ENCODE measurements at regions not wholly inside any gene's neighbourhood (a gene's known extent, or its start where the extent isn't known, plus 50 kb on each side); places are given as distances from the start of the nearest gene placed in this dataset.

DNA sequence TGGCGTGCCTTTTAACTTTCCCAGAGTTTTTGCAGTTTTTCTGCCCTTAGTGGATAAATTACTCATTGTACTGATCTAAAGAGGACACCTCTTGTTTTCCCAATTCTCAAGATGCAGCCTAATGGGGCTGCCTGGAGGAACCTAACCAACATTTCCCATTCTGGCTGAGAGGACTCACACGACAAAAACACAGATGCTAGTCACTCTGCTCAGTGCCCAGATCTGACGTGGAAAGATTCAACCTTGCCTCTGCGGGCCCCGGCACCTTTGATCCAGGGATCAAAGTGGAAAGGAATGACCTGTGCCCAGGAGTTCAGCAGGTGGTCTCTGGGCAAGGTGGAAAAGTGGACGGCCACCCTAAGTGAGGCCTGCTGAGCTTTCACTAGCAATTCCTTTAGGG, 162.4 kb upstream of the FMN2 start:
- DNase-seq (ENCODE audit: low read depth) = no peak

DNA sequence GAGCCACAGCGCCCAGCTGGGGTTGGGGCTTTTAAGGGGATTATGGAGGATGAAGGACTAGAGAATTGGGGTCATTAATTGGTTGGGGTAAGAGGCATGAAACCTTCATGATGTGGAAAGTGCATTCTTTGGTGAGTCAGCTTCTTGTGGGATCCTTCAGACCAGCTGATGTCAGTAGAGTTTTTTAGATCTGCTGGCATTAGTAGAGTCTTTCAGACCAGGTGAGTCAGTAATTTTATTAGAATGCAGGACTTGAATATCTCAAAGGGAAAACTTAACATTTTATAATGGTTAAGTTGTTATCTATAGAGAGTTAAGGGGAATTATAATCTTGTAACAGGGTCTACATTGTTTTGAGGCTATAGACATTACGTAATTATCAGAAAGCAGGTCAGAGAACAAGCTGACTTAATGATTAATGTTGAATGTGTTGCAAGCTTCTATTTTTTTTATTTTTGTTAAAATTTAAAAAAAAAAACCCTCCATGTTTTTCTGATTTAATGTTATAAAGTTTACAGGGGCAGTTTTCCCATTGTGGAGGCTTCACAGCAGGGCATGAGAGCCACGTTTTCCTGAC, 160.9 kb upstream of the FMN2 start:
- DNase-seq (ENCODE audit: low read depth) = no peak

DNA sequence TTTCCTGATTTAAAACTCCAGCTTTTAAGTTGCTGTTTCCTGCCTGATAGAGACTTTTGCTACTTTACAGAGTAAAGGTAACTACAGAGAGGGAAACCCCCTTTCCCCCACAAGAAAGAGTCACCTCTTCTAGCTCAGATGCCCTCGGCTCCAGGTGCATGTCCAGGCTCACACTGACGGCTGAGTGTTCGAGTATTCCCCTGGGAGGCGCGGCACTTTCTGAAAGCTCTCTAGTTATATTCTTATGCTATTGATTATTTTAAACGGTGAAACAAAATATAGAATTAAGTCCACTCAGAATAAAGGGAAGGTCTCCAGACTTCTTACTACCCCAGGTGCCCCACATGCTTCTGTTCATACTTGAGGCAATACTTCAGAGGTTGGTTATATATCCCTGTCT, 160.3 kb upstream of the FMN2 start:
- DNase-seq (ENCODE audit: low read depth) = no peak

DNA sequence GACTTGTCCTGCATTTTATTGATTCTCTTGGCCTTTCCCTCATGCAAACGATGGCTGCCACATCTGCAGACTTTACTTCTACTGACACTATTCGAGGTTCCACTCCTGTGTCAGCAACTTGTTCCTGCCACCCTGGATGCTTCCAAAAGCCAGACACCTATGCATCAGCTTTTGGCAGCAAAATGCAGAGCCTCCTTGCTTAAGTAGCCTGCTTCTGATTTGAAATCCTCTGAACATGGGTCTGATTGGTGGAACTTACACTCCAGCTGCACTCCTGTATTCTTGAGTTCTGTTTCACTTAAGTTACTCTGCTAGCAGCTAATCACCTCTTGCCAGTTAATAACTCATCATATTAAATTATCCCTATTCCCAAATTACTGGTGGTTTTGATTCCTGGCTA, 152.1 kb upstream of the FMN2 start:
- no peak for DNase-seq (ENCODE audit: low read depth)

DNA sequence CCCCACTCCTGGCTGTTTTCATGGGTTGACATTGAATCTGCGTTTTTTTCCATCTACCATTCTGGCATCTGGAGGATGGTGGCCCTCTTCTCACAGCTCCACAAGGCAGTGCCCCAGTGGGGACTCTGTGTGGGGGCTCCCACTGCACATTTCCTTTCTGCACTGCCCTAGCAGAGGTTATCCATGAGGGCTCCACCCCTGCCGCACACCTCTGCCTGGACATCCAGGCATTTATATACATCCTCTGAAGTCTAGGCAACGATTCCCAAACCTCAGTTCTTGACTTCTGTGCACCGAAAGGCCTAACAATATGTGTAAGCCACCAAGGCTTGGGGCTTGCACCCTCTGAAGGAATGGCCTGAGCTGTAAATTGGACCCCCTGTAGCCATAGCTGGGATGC, 147.9 kb upstream of the FMN2 start:
- no peak for DNase-seq (ENCODE audit: low read depth)

DNA sequence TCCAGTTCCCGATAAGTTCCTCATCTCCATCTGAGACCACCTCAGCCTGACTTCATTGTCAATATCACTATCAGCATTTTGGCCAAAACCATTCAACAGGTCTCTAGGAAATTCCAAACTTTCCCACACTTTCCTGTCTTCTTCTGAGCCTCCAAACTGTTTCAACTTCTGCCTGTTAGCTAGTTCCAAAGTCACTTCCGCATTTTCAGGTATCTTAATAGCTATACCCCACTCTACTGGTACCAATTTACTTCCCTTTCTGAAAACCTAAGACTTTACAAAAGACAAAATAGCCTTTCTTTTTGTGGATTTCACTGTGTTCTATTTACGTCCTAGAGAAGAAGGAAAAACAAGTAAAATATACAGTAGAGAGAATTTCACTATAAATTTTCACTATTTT, 147.0 kb upstream of the FMN2 start:
- DNase-seq (ENCODE audit: low read depth) = no peak

DNA sequence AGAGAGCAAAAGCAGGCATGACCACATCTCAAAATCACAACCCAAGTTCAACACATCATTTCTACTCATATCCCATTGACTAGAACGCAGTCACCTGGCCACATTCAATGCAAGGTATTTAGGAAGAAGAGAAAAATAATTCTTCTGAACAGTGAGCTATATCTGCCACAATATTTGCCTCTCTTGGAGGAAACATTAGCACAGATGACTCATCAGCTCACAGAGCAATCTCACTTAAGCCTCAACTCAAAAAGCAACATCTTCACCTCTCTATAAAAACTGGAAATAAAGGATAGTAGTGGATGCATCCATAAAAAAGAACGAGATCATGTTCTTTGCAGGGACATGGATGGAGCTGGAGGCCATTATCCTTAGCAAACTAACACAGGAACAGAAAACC, 143.9 kb upstream of the FMN2 start:
- DNase-seq (ENCODE audit: low read depth) = no peak

DNA sequence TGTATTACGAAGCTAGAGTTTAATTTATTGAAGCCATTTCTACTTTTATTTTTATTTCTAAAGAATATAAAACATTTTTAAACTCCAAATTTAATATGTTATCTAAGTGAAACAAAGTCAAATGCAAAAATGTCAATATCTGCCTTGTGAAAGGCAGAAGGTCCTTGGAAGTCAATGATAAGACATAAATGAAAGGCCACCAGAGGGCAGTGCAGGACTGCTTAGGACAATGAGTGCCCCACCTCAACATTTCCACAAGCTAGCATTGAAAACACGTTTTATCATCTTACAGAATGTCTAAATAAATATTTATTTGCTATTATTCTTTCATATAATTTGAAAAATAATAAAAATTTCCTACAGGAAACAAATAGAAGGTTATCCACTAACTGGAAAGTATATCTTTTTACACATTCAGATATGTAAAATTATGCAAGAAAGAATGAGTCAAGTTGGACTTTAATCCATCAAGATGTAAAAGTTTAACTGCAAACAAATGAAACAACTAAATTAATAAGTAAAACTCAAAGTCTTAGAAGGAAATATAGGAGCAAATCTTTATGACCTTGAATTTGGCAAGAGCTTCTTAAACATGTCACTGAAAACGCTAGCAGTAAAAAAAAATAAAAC, 140.1 kb upstream of the FMN2 start:
- DNase-seq (ENCODE audit: low read depth) = peak; percentile 63

DNA sequence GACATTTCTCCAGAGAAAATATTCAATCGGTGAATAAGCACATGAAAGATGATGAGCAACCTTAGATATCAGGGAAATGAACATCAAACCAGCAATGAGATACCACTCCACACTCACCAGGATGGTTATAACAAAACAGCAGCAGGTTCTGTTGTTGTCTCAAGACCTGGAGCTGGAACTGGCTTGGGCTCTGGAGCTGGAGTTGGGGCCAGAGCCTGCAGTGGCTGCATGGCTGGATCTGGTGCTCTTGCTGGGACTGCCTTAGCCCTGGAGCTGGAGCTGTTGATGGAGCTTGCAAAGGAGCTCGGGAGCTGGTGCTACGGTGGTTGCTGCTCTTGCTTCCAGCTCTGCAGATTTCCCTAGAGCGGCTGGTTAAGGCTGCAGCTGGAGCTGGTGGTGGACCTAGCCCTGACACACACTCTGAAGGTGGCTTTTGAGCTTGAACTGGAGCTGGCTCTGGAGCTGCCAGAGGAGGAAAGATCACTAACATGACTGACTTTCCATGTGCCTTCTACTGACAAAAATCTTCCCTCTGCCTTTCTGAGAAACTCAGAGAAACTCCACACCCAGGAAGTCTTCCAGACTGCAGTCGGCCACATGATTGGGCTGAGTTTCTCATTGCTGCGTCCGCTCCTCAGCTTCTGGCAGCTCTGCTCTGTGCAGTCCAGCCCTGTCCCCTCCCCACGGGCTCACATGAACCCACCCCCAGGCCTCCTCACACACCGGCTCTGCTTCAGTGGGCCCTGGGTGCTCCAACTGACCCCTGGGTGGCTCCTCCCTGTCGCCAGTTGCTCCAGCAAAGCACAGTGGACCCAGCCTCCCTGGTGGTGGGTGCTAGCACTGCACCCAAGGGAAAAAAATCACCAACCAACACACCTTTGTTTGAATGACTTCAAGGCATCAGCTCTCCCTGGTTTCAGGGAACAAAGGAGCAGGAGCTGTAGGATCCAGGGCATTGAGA, 139.1 kb upstream of the FMN2 start:
- DNase-seq (ENCODE audit: low read depth) = peak; percentile 32

DNA sequence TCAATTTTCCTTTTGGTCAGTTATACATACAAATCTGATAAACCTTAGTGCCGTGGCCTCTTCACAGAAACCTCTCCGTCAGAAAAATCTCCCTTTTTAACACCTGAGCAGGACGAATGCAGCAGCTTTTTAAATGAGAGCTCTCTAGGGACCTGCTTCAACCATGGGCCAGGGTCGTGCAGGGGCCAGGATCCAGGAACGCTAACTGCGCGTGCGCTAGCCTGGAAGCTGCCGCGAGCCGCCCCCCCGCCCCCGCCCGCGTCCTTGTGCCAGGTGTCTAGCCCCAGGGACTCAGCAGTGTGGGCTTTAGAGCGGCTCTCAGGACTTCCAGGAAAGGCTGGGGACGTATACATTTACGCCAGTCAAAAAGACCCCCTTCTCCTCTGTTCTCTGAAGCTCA, 136.8 kb upstream of the FMN2 start:
- DNase-seq (ENCODE audit: low read depth) = no peak

DNA sequence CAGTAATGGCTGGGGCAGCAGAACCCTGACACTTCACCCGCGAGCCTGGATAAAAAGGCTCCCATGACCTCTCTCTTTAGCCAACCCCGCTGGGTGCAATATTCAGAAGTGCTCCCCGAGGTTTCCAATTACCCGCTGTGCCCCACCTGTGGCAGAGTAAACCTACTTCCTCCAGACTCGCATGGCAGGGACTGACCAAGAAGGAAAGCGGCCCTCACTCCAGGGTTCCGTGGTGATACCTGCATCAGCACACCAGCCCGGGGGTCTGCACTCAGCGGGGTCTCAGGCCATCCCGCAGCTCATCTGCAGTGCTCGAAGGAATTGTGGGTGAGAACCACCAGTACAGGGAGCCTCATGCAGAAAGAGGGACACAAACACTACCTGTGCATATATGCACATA, 136.3 kb upstream of the FMN2 start:
- DNase-seq (ENCODE audit: low read depth) = no peak

DNA sequence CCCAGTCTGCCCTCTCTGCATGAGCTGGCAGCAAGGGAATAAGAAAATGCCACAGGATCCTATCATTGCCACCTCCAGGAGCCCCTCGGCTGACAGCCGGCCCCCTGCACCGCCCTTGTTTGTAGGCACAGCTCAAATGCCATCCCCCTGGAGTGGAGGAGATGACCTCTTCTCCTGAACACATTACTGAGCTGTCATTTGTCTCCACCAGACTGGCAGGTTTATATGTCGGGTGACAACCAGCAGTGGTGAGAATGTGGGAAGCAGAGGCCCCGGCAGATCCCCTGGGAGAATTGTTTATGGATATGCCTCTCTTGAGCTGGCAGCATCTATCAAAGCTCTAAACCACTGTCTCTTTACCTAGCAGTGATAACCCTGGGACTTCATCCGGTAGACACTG, 135.4 kb upstream of the FMN2 start:
- no peak for DNase-seq (ENCODE audit: low read depth)

DNA sequence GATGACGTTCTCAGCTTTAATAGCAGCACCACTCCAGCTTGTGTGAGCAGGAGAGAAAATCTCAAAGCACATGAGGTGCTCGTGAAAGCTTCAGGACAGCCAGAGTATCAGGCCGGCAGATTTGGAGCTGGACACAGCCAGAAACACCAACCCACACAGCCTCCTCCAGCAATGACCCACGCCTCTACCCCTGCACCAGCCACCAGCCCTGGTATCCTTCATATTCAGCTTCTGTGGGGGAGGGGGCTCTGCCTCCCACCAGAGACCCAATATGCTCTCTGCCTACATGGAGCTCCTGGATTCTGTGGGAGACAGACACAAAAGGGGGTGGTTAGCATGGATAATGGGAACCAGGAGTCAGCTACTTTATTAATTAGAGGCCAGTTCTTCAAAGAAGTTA, 133.6 kb upstream of the FMN2 start:
- no peak for DNase-seq (ENCODE audit: low read depth)

DNA sequence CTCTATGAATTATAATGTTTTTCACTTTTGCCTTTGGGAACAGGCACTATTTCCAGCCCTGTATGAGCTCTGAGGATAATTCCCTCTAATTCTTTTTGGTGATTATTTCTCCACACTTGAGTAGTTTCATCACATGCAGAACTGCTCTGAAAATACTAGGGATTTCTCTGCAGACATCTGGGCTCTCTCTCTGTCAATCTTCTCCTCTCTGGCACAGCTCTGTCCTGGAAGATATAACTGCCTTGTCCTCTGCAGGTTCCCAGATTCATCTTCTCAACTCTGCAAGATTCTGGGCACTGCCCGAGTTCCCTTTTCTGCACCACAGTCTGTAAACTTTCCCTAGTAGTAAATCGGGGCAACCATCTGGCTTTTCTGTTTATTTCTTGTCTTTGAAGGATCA, 131.3 kb upstream of the FMN2 start:
- no peak for DNase-seq (ENCODE audit: low read depth)

DNA sequence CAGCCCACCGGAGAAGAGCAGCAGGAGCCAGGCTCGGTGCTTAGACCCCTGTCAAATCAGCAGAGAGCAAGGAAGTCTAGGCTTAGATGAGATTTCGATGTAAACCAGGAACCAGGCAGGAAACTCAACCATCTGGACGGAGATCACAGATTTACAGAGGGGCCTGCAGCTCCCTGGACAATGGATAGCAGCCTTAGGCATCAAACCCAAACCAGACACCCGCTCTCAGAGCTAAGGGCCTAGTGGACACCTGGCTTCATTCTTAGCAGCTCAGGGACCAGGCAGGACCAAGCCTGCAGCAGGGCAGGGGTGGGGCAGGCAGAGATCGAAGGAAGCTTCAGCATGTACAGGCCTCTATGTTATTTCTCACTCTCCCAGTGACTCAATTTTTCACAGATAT, 127.8 kb upstream of the FMN2 start:
- no peak for DNase-seq (ENCODE audit: low read depth)

DNA sequence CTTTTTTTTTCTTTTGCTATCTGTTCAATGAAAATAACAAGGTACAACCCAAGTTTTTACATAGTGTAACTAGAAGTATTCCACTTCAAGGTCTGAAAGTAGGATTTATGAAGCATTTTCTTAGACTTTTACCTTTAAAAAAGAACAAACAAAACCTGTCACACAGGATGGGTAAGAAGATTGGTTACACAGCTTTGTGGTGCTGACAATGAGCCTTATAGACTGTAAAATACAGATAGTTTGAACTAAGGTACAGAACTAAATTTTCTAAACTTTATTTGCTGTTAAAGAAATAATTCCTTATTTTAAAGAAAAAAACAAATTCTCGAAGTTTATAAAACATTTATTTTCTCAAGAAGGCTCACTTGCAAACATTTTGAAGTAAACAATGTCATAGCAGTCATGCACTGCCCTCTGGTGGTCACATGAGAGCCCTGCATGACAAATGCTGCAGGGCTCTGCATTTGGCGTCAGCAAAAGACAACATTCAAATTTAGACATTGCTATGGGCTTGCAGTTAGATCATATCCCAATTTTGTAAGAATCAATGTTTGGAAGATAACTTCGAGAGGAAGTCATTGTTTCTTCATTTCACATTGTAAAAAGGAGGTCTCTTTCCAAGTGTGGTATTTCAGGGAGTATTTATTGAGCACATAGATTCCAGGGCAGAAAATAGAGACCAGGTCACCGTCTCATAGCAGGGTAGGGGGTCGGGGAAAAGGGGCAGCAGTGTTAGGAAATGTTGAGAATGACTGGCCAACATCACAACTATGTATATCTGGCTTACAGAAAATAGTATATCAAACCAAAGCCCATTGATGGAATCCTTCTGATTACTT, 115.3 kb upstream of the FMN2 start:
- DNase-seq (ENCODE audit: low read depth) = peak; percentile 51

DNA sequence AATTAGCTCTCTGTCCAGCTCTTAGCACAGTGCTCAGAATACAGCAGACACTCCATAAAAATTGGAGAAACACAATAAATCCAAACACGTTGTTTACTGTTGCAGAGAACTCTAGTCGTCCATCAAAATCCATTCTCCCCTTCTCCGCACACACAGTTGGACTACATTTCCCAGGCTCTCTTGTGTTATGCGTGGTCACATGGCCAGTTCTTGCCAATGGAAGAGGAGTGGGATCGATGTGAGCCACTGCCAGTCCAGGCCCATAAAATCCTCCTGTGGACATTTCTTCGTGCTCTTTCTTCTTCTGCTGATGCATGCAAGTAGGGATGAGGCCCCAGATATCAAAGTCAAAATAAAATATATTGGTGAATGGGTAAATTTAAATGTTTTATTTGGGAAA, 114.3 kb upstream of the FMN2 start:
- peak; percentile 24 for DNase-seq (ENCODE audit: low read depth)

DNA sequence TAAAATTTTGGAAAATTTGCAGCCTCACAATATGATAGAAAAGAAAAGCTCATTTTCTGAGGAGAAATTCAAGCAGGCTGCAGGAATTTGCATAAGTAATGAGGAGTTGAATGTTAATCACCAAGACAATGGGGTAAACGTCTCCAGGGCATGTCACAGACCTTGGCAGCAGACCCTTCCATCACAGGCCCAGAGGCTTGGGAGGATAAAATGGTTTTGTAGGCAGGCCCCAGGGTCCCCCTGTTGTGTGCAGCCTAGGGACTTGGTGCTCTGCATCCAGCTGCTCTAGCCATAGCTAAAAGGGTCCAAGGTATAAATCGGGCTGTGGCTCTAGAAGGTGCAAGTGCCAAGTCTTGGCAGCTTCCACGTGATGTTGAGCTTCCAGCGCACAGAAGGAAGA, 112.2 kb upstream of the FMN2 start:
- DNase-seq (ENCODE audit: low read depth) = no peak

DNA sequence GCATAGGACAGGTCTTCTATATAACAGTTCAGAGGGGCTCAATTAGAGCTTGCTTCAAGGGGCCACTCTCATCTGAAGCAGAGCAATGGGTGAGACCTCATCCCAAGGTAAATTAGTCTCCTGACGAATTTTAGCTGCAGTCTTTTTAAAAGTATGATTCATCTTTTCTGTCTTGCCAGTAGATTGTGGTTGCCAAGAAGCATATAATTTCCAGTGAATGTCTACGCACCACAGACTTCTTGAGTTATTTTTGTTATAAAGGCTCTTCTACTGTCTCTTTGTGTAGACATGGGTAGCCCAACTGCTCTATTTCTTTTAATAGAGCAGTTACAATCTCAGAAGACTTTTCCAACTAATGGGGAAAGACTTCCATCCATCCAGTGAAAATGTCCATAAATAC, 108.9 kb upstream of the FMN2 start:
- DNase-seq (ENCODE audit: low read depth) = no peak

DNA sequence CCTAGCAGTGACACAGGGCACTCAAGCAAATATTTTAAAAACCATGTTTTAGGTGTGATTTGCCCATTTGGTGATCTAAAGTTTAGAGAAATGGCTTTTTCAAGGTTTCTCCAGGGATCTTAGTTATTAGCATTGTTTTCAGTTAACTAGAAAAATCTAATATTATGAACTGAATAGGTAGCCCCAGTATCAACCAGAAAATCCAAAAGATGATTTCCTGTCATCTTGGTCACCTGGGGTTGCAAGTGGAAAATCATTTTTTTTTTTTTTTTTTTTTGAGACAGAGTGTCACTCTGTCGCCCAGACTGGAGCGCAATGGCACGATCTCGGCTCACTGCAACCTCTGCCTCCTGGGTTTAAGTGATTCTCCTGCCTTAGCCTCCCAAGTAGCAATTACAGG, 106.6 kb upstream of the FMN2 start:
- DNase-seq (ENCODE audit: low read depth) = no peak

DNA sequence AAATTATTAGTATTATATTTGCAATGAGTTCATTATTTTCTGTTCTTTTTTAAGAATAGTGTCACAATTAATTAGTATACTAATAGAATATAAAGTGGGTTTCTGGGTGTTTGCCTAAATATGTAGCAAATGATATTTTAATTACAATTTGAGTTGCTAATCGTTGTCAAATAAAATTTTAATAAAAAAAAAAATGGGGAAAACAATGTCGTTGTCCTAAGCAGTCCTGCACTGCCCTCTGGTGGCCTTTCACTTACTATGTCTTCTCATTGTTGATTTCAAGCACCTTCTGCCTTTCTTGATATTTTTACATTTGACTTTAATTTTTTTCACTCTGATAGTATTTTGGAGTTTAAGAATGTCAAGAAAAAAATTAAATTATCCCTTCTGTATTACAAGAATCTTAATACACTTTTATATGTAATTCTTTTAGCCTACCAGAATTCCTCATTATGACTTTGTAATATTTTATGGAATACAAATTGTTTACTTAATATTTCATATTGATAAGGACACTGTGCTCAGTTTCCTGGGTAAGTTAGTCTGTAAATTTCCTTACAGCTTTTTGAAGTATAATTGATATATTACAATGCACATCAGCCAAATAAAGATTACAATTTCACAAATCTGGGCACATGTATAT, 104.5 kb upstream of the FMN2 start:
- peak; percentile 42 for DNase-seq (ENCODE audit: low read depth)

DNA sequence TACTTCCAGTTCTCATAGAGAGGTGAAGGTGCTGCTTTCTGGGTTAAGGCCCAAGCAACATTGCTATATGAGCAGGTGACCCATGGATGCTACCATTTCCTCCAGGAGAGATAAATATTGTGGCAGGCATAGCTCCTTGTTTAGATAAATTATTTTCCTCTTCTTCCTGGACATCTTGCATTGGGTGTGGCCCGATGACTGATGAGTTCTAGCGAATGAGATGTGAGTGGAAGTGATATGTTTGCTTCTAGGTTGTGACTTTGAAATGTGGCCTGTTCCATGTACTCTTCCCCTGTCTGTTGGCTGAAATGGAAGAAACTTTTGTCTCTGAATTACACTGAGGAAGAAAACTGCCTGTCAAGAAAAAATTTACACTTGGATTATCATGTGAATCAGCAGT, 101.7 kb upstream of the FMN2 start:
- DNase-seq (ENCODE audit: low read depth) = no peak

Measured in RPMI7951 (cell line).